CD14-positive monocyte (primary cell): ENCODE measurements at regions not wholly inside any gene's neighbourhood (a gene's known extent, or its start where the extent isn't known, plus 50 kb on each side); places are given as distances from the start of the nearest gene placed in this dataset.

Experiments
- DNase-seq, 3 donors: peaks; one replicate each; pipeline ENCODE4 v3.0.0-alpha.2; 2011 to 2022
- H2AFZ ChIP-seq: 2 replicates; pipeline ENCODE4 v1.6.0; 2012; ENCODE audit warnings: mild to moderate bottlenecking, low read depth, low read length, inconsistent platforms; ENCODE audit not compliant: insufficient read depth, poor library complexity, severe bottlenecking
- H3K27ac ChIP-seq, 2 donors: 1 replicate in 1 of 2; 2 replicates in 1 of 2; pipeline ENCODE4 v1.5.1; 2012 to 2013; ENCODE audit warnings: low read length in 2 of 2, control low read depth in 1 of 2, inconsistent platforms in 1 of 2, low read depth in 1 of 2, mild to moderate bottlenecking in 1 of 2
- H3K27me3 ChIP-seq, 2 donors: one replicate each; pipeline versions ENCODE4 v1.6.0 to v1.6.1; 2011 to 2013; ENCODE audit warnings: low read length in 2 of 2; ENCODE audit not compliant: control insufficient read depth in 2 of 2, insufficient read depth in 2 of 2
- H3K36me3 ChIP-seq, 2 donors: replicated peaks in 1 of 2; 1 replicate in 1 of 2; 2 replicates in 1 of 2; pipeline versions ENCODE4 v1.5.1 to v1.6.1; 2012 to 2013; ENCODE audit warnings: low read length in 2 of 2, control low read depth in 1 of 2, inconsistent platforms in 1 of 2, mild to moderate bottlenecking in 1 of 2; ENCODE audit not compliant: insufficient read depth in 2 of 2, control insufficient read depth in 1 of 2
- H3K4me1 ChIP-seq, 2 donors: 1 replicate in 1 of 2; 2 replicates in 1 of 2; pipeline versions ENCODE4 v1.5.1 to v1.6.1; 2012 to 2013; ENCODE audit warnings: low read length in 2 of 2, control low read depth in 1 of 2, inconsistent platforms in 1 of 2, mild to moderate bottlenecking in 1 of 2, moderate library complexity in 1 of 2; ENCODE audit not compliant: insufficient read depth in 2 of 2, control insufficient read depth in 1 of 2
- H3K4me2 ChIP-seq: replicated peaks from 2 replicates; pipeline ENCODE3; 2012; ENCODE audit warnings: low read length, moderate library complexity, mild to moderate bottlenecking; ENCODE audit not compliant: poor library complexity, severe bottlenecking; ENCODE audit errors: extremely low read depth
- H3K4me3 ChIP-seq, 3 experiments: fragments of 200-600 bp in 1 of 3; sonication (generic) in 1 of 3; replicated peaks in 1 of 3; 1 replicate in 2 of 3; 2 replicates in 1 of 3; pipeline ENCODE4 v1.5.1; 2011 to 2013; ENCODE audit warnings: low read length in 3 of 3, mild to moderate bottlenecking in 3 of 3, control low read depth in 2 of 3, low read depth in 2 of 3, inconsistent platforms in 1 of 3, moderate library complexity in 1 of 3
- H3K79me2 ChIP-seq: 2 replicates; pipeline ENCODE4 v1.6.0; 2012; ENCODE audit warnings: mild to moderate bottlenecking, control low read depth, inconsistent platforms, low read length, moderate library complexity; ENCODE audit not compliant: insufficient read depth
- H3K9ac ChIP-seq: 2 replicates; pipeline ENCODE4 v1.6.0; 2017; ENCODE audit warnings: low read length, mild to moderate bottlenecking; ENCODE audit not compliant: insufficient read depth, poor library complexity, severe bottlenecking
- H3K9me3 ChIP-seq, 2 donors: replicated peaks in 1 of 2; 1 replicate in 1 of 2; 2 replicates in 1 of 2; pipeline versions ENCODE4 v1.5.1 to v1.6.1; 2012 to 2013; ENCODE audit warnings: low read length in 2 of 2, control low read depth in 1 of 2; ENCODE audit not compliant: control insufficient read depth in 1 of 2, insufficient read depth in 1 of 2
- H4K20me1 ChIP-seq: 2 replicates; pipeline ENCODE4 v1.6.0; 2012; ENCODE audit warnings: mild to moderate bottlenecking, low read length, control low read depth, moderate library complexity; ENCODE audit not compliant: insufficient read depth
- H3K27ac Mint-ChIP-seq, 7 donors: one replicate each; pipeline ENCODE4 v1.8.0; 2020; ENCODE audit warnings: mild to moderate bottlenecking in 7 of 7, mixed read lengths in 7 of 7, moderate library complexity in 6 of 7, inconsistent platforms in 2 of 7
- H3K27me3 Mint-ChIP-seq, 3 donors: one replicate each; pipeline ENCODE4 v1.8.0; 2021 to 2022; ENCODE audit warnings: low read depth in 3 of 3, mild to moderate bottlenecking in 3 of 3, mixed read lengths in 3 of 3, moderate library complexity in 3 of 3, inconsistent platforms in 1 of 3
- H3K36me3 Mint-ChIP-seq, 2 donors: one replicate each; pipeline ENCODE4 v1.8.0; 2020; ENCODE audit warnings: mixed read lengths in 2 of 2, inconsistent platforms in 1 of 2, mild to moderate bottlenecking in 1 of 2
- H3K4me1 Mint-ChIP-seq: one replicate; pipeline ENCODE4 v1.8.0; 2020; ENCODE audit warnings: mild to moderate bottlenecking, mixed read lengths
- H3K4me3 Mint-ChIP-seq, 2 donors: one replicate each; pipeline ENCODE4 v1.8.0; 2020; ENCODE audit warnings: mild to moderate bottlenecking in 2 of 2, mixed read lengths in 2 of 2, moderate library complexity in 1 of 2
- H3K9me3 Mint-ChIP-seq, 7 donors: one replicate each; pipeline ENCODE4 v1.8.0; 2020 to 2022; ENCODE audit warnings: mixed read lengths in 7 of 7, mild to moderate bottlenecking in 6 of 7, moderate library complexity in 6 of 7, inconsistent platforms in 2 of 7
- CTCF ChIP-seq: fragments of 200-600 bp; IDR thresholded peaks from one replicate; pipeline ENCODE4 v1.8.0; 2022; ENCODE audit warnings: antibody characterized with exemption, mild to moderate bottlenecking
- WGBS: methylation state at CpG from one replicate; pipeline ENCODE4 v1.1.5; 2013; ENCODE audit warnings: missing lambda C conversion rate; ENCODE audit not compliant: insufficient coverage; 5-methylcytosine and 5-hydroxymethylcytosine counted together
- intact Hi-C, 2 donors: fragments of 100-400 bp; cut with micrococcal nuclease; formaldehyde crosslinking; loops; one replicate each; pipeline versions ENCODE4 v1.15.0 to v1.15.1; 2023

DNA sequence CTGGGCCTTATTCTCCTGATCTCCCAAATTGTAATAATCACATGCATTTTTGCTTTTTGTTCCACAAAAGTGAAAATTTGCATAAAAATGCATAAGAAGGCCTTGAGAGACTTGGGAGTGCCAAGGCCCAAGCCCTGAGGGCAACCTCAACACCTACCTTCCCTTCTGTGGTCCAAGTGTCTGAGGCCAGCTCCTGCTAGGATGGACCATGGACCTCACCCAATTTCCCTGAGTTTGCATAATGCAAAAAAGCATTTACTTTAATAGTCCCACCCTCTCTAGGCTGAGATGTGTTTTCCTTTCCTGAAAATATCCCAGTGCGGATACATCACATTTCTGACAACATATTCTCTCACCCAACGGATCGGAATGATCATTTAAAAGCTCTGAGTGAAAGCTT is 194.1 kb upstream of the TENM4 start:
- TF ChIP-seq CTCF, result no peak
- Mint-ChIP-seq H3K9me3 (peaks cover 0 to 1% (median 0%) of the 10 kb centered on the region in 7 donors), H3K27me3 (peaks cover 0 to 2% (median 0%) of the 10 kb centered on the region in 3 donors), H3K4me3 (no peak overlapping the region), H3K36me3 (no peaks in the 10 kb centered on the region), H3K27ac (no peak overlapping the region), H3K4me1 (no peaks in the 10 kb centered on the region)
- intact Hi-C loops, result no loop called here
- Histone ChIP-seq H4K20me1 (no peaks in the 10 kb centered on the region), H2AFZ (no peak overlapping the region), H3K27ac (no peak overlapping the region), H3K4me3 (no peak overlapping the region), H3K9me3 (no peaks in the 10 kb centered on the region), H3K9ac (no peak overlapping the region), H3K36me3 (no peaks in the 10 kb centered on the region), H3K79me2 (no peaks in the 10 kb centered on the region), H3K4me1 (no peaks in the 10 kb centered on the region), H3K27me3 (no peaks in the 10 kb centered on the region), H3K4me2 (no peak overlapping the region)
- no peak for DNase-seq
- 80% methylated on average over 2 of the region's 3 CpGs for WGBS

GRCh38 chr11:79627281-79627680 is 186.5 kb upstream of the TENM4 start:
- Histone ChIP-seq H3K4me3 (no peak overlapping the region), H4K20me1 (no peaks in the 10 kb centered on the region), H3K9ac (no peak overlapping the region), H3K79me2 (no peaks in the 10 kb centered on the region), H3K27ac (no peak overlapping the region), H3K4me2 (no peak overlapping the region), H3K27me3 (no peaks in the 10 kb centered on the region), H3K9me3 (no peaks in the 10 kb centered on the region), H3K36me3 (no peaks in the 10 kb centered on the region), H3K4me1 (no peaks in the 10 kb centered on the region), H2AFZ (no peak overlapping the region)
- Mint-ChIP-seq H3K9me3 (peaks cover 0 to 6% (median 0%) of the 10 kb centered on the region in 7 donors), H3K4me3 (no peak overlapping the region), H3K27me3 (peaks cover 0 to 2% (median 2%) of the 10 kb centered on the region in 3 donors), H3K36me3 (no peaks in the 10 kb centered on the region), H3K27ac (no peak overlapping the region), H3K4me1 (no peaks in the 10 kb centered on the region)
- intact Hi-C loops, result no loop called here
- DNase-seq, result no peak
- no peak for TF ChIP-seq CTCF
- no CpG with 5 or more reads among the region's 6 CpGs for WGBS
